Common myeloid progenitor, CD34-positive (primary cell): ENCODE measurements at regions not wholly inside any gene's neighbourhood (a gene's known extent, or its start where the extent isn't known, plus 50 kb on each side); places are given as distances from the start of the nearest gene placed in this dataset.

ENCODE experiments used
- CTCF ChIA-PET: fragments of 350-600 bp; sonication (Branson Sonifier 250); formaldehyde crosslinking; loops from one replicate; lab custom pipeline; 2021; ENCODE audit warnings: antibody characterized with exemption; lab: Charles Lee
- POLR2A ChIA-PET: fragments of 350-600 bp; sonication (Branson Sonifier 250); formaldehyde crosslinking; loops from one replicate; lab custom pipeline; 2021; ENCODE audit warnings: antibody characterized with exemption; lab: Charles Lee
- DNase-seq, 3 donors: peaks; one replicate each; pipeline versions ENCODE4 v3.0.0 to v3.0.0-alpha.2; 2013
- H3K27ac ChIP-seq, 2 experiments: 1 replicate in 1 of 2; 2 replicates in 1 of 2; pipeline ENCODE4 v1.7.0; 2013; ENCODE audit warnings: inconsistent platforms in 2 of 2, low read length in 2 of 2, mild to moderate bottlenecking in 2 of 2, low read depth in 1 of 2, moderate library complexity in 1 of 2; ENCODE audit not compliant: severe bottlenecking in 2 of 2, insufficient read depth in 1 of 2, poor library complexity in 1 of 2
- H3K27me3 ChIP-seq, 5 experiments: replicated peaks in 2 of 5; 1 replicate in 3 of 5; 2 replicates in 2 of 5; pipeline versions ENCODE4 v1.6.1 to v1.7.0; 2013; ENCODE audit warnings: low read length in 4 of 5, mild to moderate bottlenecking in 2 of 5, moderate library complexity in 2 of 5, inconsistent platforms in 1 of 5; ENCODE audit not compliant: insufficient read depth in 5 of 5, control insufficient read depth in 4 of 5
- H3K36me3 ChIP-seq, 4 experiments: 1 replicate in 2 of 4; 2 replicates in 2 of 4; pipeline versions ENCODE4 v1.6.1 to v1.7.0; 2013; ENCODE audit warnings: low read length in 3 of 4, control low read depth in 1 of 4, mild to moderate bottlenecking in 1 of 4; ENCODE audit not compliant: control insufficient read depth in 4 of 4, insufficient read depth in 4 of 4
- H3K4me1 ChIP-seq, 4 experiments: 1 replicate in 3 of 4; 2 replicates in 1 of 4; pipeline versions ENCODE4 v1.6.1 to v1.7.1; 2013; ENCODE audit warnings: low read length in 3 of 4, mild to moderate bottlenecking in 3 of 4, control low read depth in 1 of 4, inconsistent platforms in 1 of 4, moderate library complexity in 1 of 4; ENCODE audit not compliant: control insufficient read depth in 4 of 4, insufficient read depth in 4 of 4; ENCODE audit errors: control extremely low read depth in 1 of 4
- H3K4me3 ChIP-seq, 7 experiments: 1 replicate in 4 of 7; 2 replicates in 3 of 7; pipeline versions ENCODE4 v1.5.1 to v1.7.0; 2013; ENCODE audit warnings: mild to moderate bottlenecking in 7 of 7, low read length in 6 of 7, moderate library complexity in 6 of 7, inconsistent platforms in 2 of 7, low read depth in 2 of 7, control low read depth in 1 of 7; ENCODE audit not compliant: insufficient read depth in 4 of 7, control insufficient read depth in 1 of 7; ENCODE audit errors: extremely low read depth in 1 of 7
- H3K9me3 ChIP-seq, 5 experiments: 1 replicate in 4 of 5; 2 replicates in 1 of 5; pipeline versions ENCODE4 v1.6.1 to v1.7.1; 2013; ENCODE audit warnings: low read length in 4 of 5, mild to moderate bottlenecking in 2 of 5, inconsistent platforms in 1 of 5, low read depth in 1 of 5, moderate library complexity in 1 of 5; ENCODE audit not compliant: control insufficient read depth in 4 of 5, insufficient read depth in 2 of 5; ENCODE audit errors: control extremely low read depth in 1 of 5
- WGBS: methylation state at CpG from one replicate; pipeline ENCODE4 v1.1.5; 2013; ENCODE audit not compliant: insufficient coverage; 5-methylcytosine and 5-hydroxymethylcytosine counted together

- no peak for DNase-seq
- H3K27me3 ChIP-seq: no peaks in the 10 kb centered on the region
- no peaks in the 10 kb centered on the region for H3K36me3 ChIP-seq
- no peaks in the 10 kb centered on the region for H3K9me3 ChIP-seq
- ChIA-PET CTCF (no interaction called here), POLR2A (no interaction called here)
- no peaks in the 10 kb centered on the region for H3K4me1 ChIP-seq
- no peak overlapping the region for H3K27ac ChIP-seq
- no peak overlapping the region for H3K4me3 ChIP-seq
Observed at GRCh38 chr4:46520361-46520760, 130.4 kb upstream of the GABRA2 start.

GRCh38 chr4:46515940-46516339 lies 126.0 kb upstream of the GABRA2 start:
- Histone ChIP-seq H3K4me1 (no peaks in the 10 kb centered on the region), H3K27ac (no peak overlapping the region), H3K36me3 (no peaks in the 10 kb centered on the region), H3K27me3 (no peaks in the 10 kb centered on the region), H3K9me3 (no peaks in the 10 kb centered on the region), H3K4me3 (no peak overlapping the region)
- CTCF ChIA-PET: no interaction called here
- WGBS: 90% methylated on average over 1 of the region's 2 CpGs
- no peak for DNase-seq
- POLR2A ChIA-PET: no interaction called here

- H3K4me3 ChIP-seq: no peak overlapping the region
- H3K27ac ChIP-seq: no peak overlapping the region
- peaks cover 0 to 2% (median 0%) of the 10 kb centered on the region in 5 experiments for H3K27me3 ChIP-seq
- H3K36me3 ChIP-seq: no peaks in the 10 kb centered on the region
- H3K9me3 ChIP-seq: no peaks in the 10 kb centered on the region
- DNase-seq: no peak
- ChIA-PET POLR2A (no interaction called here), CTCF (no interaction called here)
- H3K4me1 ChIP-seq: no peaks in the 10 kb centered on the region
- 100% methylated on average over 1 of the region's 2 CpGs for WGBS
Observed at GRCh38 chr4:46508216-46508615, 118.3 kb upstream of the GABRA2 start.

GRCh38 chr4:46506876-46507275 lies 116.9 kb upstream of the GABRA2 start:
- ChIA-PET POLR2A (no interaction called here), CTCF (interaction anchor here (1.5 kb wide), 1 partner anchor 12 kb away, joined by 3 read pairs; no protein-coding TSS in a partner anchor)
- Histone ChIP-seq H3K27me3 (peaks cover 0 to 2% (median 0%) of the 10 kb centered on the region in 5 experiments), H3K36me3 (no peaks in the 10 kb centered on the region), H3K4me3 (no peak overlapping the region), H3K9me3 (no peaks in the 10 kb centered on the region), H3K27ac (no peak overlapping the region), H3K4me1 (no peaks in the 10 kb centered on the region)
- 95% methylated on average over 3 of the region's 4 CpGs for WGBS
- DNase-seq: no peak

- Histone ChIP-seq H3K36me3 (no peaks in the 10 kb centered on the region), H3K27me3 (peaks cover 0 to 2% (median 0%) of the 10 kb centered on the region in 5 experiments), H3K4me3 (no peak overlapping the region), H3K4me1 (no peaks in the 10 kb centered on the region), H3K27ac (no peak overlapping the region), H3K9me3 (no peaks in the 10 kb centered on the region)
- CTCF ChIA-PET: no interaction called here
- no peak for DNase-seq
- POLR2A ChIA-PET: no interaction called here
Observed at GRCh38 chr4:46505131-46505530, 115.2 kb upstream of the GABRA2 start.

- Histone ChIP-seq H3K27ac (no peak overlapping the region), H3K27me3 (peaks cover 0 to 2% (median 0%) of the 10 kb centered on the region in 5 experiments), H3K4me1 (no peaks in the 10 kb centered on the region), H3K4me3 (no peak overlapping the region), H3K9me3 (no peaks in the 10 kb centered on the region), H3K36me3 (no peaks in the 10 kb centered on the region)
- no peak for DNase-seq
- ChIA-PET POLR2A (no interaction called here), CTCF (no interaction called here)
- 100% methylated on average over 1 of the region's 4 CpGs for WGBS
Observed at GRCh38 chr4:46503739-46504138, 113.8 kb upstream of the GABRA2 start.

GRCh38 chr4:46492394-46492793 lies 102.5 kb upstream of the GABRA2 start:
- no peak for DNase-seq
- WGBS: 86% methylated on average over 1 of the region's 3 CpGs
- H3K4me1 ChIP-seq: no peaks in the 10 kb centered on the region
- no peaks in the 10 kb centered on the region for H3K36me3 ChIP-seq
- POLR2A ChIA-PET: no interaction called here
- H3K9me3 ChIP-seq: peaks cover 0 to 3% (median 0%) of the 10 kb centered on the region in 5 experiments
- no peaks in the 10 kb centered on the region for H3K27me3 ChIP-seq
- CTCF ChIA-PET: no interaction called here
- H3K27ac ChIP-seq: no peak overlapping the region
- H3K4me3 ChIP-seq: no peak overlapping the region
